Right lobe of liver (tissue), 4 donors: ENCODE measurements at regions not wholly inside any gene's neighbourhood (a gene's known extent, or its start where the extent isn't known, plus 50 kb on each side); places are given as distances from the start of the nearest gene placed in this dataset.

Experiments
- CTCF ChIP-seq, 4 donors: fragments of 200-600 bp in 3 of 4; fragments of 450-650 bp in 1 of 4; IDR thresholded peaks; one replicate each; pipeline versions ENCODE4 v1.5.1 to v1.8.0; 2016 to 2022; ENCODE audit warnings: antibody characterized with exemption in 4 of 4, mild to moderate bottlenecking in 2 of 4
- POLR2A ChIP-seq: fragments of 450-650 bp; IDR thresholded peaks from one replicate; pipeline ENCODE4 v1.6.1; 2017; ENCODE audit warnings: antibody characterized with exemption, mild to moderate bottlenecking
- donor health status: DM: no; HTN: no; CAD: no.
- donor health status: DM: no; HTN: no; CAD: no.
- donor health status: DM: no; HTN: yes; CAD: no.

- TF ChIP-seq CTCF (IDR thresholded peaks at IDR 0.05) (no peak), POLR2A (no peak)
Observed at GRCh38 chr6:48986845-48987244, 476.2 kb downstream of the MMUT start.
